Heart left ventricle (tissue), 16 donors: ENCODE measurements at regions not wholly inside any gene's neighbourhood (a gene's known extent, or its start where the extent isn't known, plus 50 kb on each side); places are given as distances from the start of the nearest gene placed in this dataset.

ENCODE experiments used
- ATAC-seq, 4 donors: fragments of 200-7000 bp; cut with Tn5 transposase; one replicate each; pipeline ENCODE4 v1.9.1; 2020 to 2022; ENCODE audit warnings: moderate library complexity in 4 of 4, mild to moderate bottlenecking in 3 of 4, moderate number of reproducible peaks in 1 of 4
- DNase-seq, 5 donors: peaks; one replicate each; pipeline ENCODE4 v3.0.0-alpha.2; 2020
- H3K27ac ChIP-seq, 12 donors: fragments of 200-600 bp; sonication (generic) in 4 of 12; one replicate each; pipeline versions ENCODE4 v1.5.0 to v1.8.0; 2016 to 2022; ENCODE audit warnings: mild to moderate bottlenecking in 2 of 12
- H3K27me3 ChIP-seq, 9 donors: fragments of 200-600 bp; sonication (generic) in 2 of 9; one replicate each; pipeline versions ENCODE4 v1.5.1 to v1.8.0; 2016 to 2022; ENCODE audit warnings: mild to moderate bottlenecking in 3 of 9
- H3K36me3 ChIP-seq, 9 donors: fragments of 200-600 bp; sonication (generic) in 2 of 9; one replicate each; pipeline versions ENCODE4 v1.5.0 to v1.8.0; 2018 to 2022; ENCODE audit warnings: mild to moderate bottlenecking in 2 of 9
- H3K4me1 ChIP-seq, 12 donors: fragments of 200-600 bp; sonication (generic) in 4 of 12; one replicate each; pipeline versions ENCODE4 v1.5.0 to v1.8.0; 2016 to 2022; ENCODE audit warnings: mild to moderate bottlenecking in 3 of 12
- H3K4me3 ChIP-seq, 12 donors: fragments of 200-600 bp; sonication (generic) in 4 of 12; one replicate each; pipeline versions ENCODE4 v1.5.0 to v1.8.0; 2017 to 2022; ENCODE audit warnings: mild to moderate bottlenecking in 9 of 12, moderate library complexity in 4 of 12
- H3K9me3 ChIP-seq, 12 donors: fragments of 200-600 bp; sonication (generic) in 4 of 12; one replicate each; pipeline versions ENCODE4 v1.5.0 to v1.8.0; 2016 to 2022; ENCODE audit warnings: mild to moderate bottlenecking in 1 of 12
- POLR2A ChIP-seq, 2 donors: fragments of 450-650 bp; IDR thresholded peaks; one replicate each; pipeline ENCODE4 v1.6.1; 2017; ENCODE audit warnings: antibody characterized with exemption in 2 of 2, mild to moderate bottlenecking in 2 of 2, moderate library complexity in 2 of 2
- WGBS, 4 donors: extraction: QIAGEN DNeasy Blood & Tissue Kit in 2 of 4; methylation state at CpG; one replicate each; pipeline versions ENCODE4 v1.1.5 to v1.1.7; 2013 to 2018; 5-methylcytosine and 5-hydroxymethylcytosine counted together
- intact Hi-C, 10 donors: fragments of 100-400 bp; cut with DNase I; formaldehyde crosslinking; loops; one replicate each; pipeline versions ENCODE4 v1.11.1 to v1.14.2; 2022
- TF ChIP-seq, protein P1 (sequence below), 12 donors: fragments of 200-600 bp; sonication (generic) in 4 of 12; IDR thresholded peaks; one replicate each; pipeline versions ENCODE4 v1.5.0 to v1.8.0; 2018 to 2022; ENCODE audit warnings: antibody characterized with exemption in 12 of 12, mild to moderate bottlenecking in 5 of 12
- donor health status: ischemic (EF 13 %, LVEDD 7.1; RV severe dilation, severe dysfunction).
- donor health status: healthy with polysubstance abuse.
- donor health status: DM: no; HTN: yes; CAD: no.
- donor health status: DM: no; HTN: no; CAD: no.
- donor health status: ischemic (EF 25% LVEDD 6.9; RV normal size, moderate dysfunction).
- donor health status: ischemic (EF 25% LVEDD 5.7; RV mildly dilated, moderate dysfunction).
- donor health status: healthy.
- donor health status: DM: yes; HTN: yes; CAD: no.
- donor health status: ischemic (EF 35%, LVEDD 5.7; RV mildly dilated, moderate dysfunction).
- donor health status: nonischemic (EF 11% LVEDD 7.7; RV severe dilation, severe dysfunction).
- donor health status: DM: yes; HTN: yes; CAD: no.
- donor health status: PGD.
- donor health status: ischemic (EF 29% LVEDD 5.4; RV normal size, mild dysfunction).
- donor health status: nonischemic (EF 23%, LVEDD 6.1; RV moderate dilation, normal function).

GRCh38 chr1:80517062-80517461, 1283.7 kb upstream of the ADGRL2 start:
- intact Hi-C loops: no loop called here
- Histone ChIP-seq H3K9me3 (peaks cover 0 to 14% (median 0%) of the 10 kb centered on the region in 12 donors), H3K27me3 (no peaks in the 10 kb centered on the region), H3K4me1 (no peaks in the 10 kb centered on the region), H3K36me3 (no peaks in the 10 kb centered on the region), H3K4me3 (no peak overlapping the region), H3K27ac (no peak overlapping the region)
- no peak for DNase-seq
- no peak for ATAC-seq
- TF ChIP-seq POLR2A (IDR thresholded peaks at IDR 0.05): no peak
- TF ChIP-seq, protein P1, sequence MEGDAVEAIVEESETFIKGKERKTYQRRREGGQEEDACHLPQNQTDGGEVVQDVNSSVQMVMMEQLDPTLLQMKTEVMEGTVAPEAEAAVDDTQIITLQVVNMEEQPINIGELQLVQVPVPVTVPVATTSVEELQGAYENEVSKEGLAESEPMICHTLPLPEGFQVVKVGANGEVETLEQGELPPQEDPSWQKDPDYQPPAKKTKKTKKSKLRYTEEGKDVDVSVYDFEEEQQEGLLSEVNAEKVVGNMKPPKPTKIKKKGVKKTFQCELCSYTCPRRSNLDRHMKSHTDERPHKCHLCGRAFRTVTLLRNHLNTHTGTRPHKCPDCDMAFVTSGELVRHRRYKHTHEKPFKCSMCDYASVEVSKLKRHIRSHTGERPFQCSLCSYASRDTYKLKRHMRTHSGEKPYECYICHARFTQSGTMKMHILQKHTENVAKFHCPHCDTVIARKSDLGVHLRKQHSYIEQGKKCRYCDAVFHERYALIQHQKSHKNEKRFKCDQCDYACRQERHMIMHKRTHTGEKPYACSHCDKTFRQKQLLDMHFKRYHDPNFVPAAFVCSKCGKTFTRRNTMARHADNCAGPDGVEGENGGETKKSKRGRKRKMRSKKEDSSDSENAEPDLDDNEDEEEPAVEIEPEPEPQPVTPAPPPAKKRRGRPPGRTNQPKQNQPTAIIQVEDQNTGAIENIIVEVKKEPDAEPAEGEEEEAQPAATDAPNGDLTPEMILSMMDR (IDR thresholded peaks at IDR 0.05): no peak
- WGBS, 4 donors: 87 to 96% (median 93%) methylated on average over 1 of the region's 1 CpG

DNA sequence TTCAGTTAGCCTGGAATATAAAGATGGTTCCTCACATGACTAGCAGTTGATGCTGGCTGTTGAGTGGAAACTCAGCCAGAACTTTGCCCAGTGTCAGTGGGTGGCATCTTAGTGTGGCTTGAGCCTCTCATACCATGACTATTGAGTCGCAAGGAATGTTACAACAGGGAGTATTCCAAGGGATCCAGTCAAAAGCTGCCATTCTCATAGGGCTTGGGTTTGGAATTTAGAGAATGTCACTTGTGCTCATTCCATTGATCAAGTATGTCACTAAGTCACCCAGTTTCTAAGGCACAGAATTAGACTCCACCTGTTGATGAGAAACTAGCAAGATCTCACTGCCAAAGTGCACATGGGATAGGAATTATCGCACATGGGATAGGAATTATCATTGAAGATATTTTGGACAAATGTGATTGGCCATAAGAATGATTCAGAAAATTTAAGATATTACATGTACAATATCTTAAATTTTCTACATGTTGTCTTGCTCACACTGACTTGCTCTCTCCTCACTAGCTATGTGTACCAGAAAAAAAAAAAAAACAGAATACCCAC, 1290.7 kb upstream of the ADGRL2 start:
- Histone ChIP-seq H3K4me1 (no peaks in the 10 kb centered on the region), H3K36me3 (no peaks in the 10 kb centered on the region), H3K27ac (no peak overlapping the region), H3K4me3 (no peak overlapping the region), H3K9me3 (peaks cover 0 to 21% (median 0%) of the 10 kb centered on the region in 12 donors), H3K27me3 (no peaks in the 10 kb centered on the region)
- no peak for TF ChIP-seq POLR2A (IDR thresholded peaks at IDR 0.05)
- TF ChIP-seq, protein P1 (IDR thresholded peaks at IDR 0.05): no peak
- intact Hi-C loops: no loop called here
- WGBS, 4 donors: 47 to 92% (median 88%) methylated on average over 2 of the region's 2 CpGs
- DNase-seq (no peak), ATAC-seq (no peak)

DNA sequence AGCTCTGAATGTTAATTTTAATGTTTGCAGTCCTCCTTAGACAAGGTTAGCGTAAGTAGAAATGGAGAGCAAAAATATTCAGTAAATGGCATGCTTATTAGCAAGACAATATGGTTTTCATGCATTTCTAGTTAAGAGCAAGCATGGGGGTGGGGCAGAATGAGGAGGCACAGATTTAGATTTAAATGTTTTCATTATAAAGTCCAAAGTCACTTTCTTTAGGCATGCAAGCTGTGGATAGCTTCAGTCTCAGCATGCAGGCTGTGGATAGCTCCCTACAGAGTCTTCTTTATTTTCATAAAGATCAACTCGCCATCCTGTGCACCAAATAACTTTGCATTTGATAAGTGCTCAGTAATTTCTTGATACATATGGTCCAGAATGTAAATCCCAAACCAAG, 1294.5 kb upstream of the ADGRL2 start:
- Histone ChIP-seq H3K4me3 (no peak overlapping the region), H3K27me3 (no peaks in the 10 kb centered on the region), H3K9me3 (peaks cover 0 to 5% (median under 1%) of the 10 kb centered on the region in 12 donors), H3K27ac (no peak overlapping the region), H3K36me3 (no peaks in the 10 kb centered on the region), H3K4me1 (no peaks in the 10 kb centered on the region)
- WGBS, 4 donors: 78 to 85% (median 81%) methylated on average over 2 of the region's 2 CpGs
- ATAC-seq (no peak), DNase-seq (no peak)
- intact Hi-C loops: no loop called here
- no peak for TF ChIP-seq POLR2A (IDR thresholded peaks at IDR 0.05)
- TF ChIP-seq, protein P1 (IDR thresholded peaks at IDR 0.05): no peak

DNA sequence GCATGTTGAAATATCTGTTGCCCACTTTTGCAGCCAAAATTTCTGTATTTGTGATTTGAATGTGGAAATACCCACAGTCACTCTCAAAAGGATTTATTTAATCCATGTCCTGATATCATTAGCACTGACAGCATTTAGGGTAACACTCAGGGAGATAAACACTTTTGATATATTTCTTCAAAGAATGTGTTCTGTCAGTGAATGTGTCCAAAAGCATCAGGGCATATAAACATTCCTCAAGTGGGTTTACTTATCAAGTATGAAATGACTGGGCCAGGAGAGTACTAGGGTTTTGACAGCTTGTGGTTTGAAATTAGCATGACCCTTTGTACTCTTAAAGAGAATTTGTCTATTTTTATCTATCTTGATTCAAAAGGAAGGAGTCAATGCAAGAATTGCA, 1302.1 kb upstream of the ADGRL2 start:
- TF ChIP-seq, protein P1 (IDR thresholded peaks at IDR 0.05): no peak
- no peak for TF ChIP-seq POLR2A (IDR thresholded peaks at IDR 0.05)
- H3K27me3 ChIP-seq: no peaks in the 10 kb centered on the region
- ATAC-seq (no peak), DNase-seq (no peak)
- H3K9me3 ChIP-seq: peaks cover 0 to 6% (median 0%) of the 10 kb centered on the region in 12 donors
- H3K4me1 ChIP-seq: no peaks in the 10 kb centered on the region
- H3K4me3 ChIP-seq: no peak overlapping the region
- no peaks in the 10 kb centered on the region for H3K36me3 ChIP-seq
- H3K27ac ChIP-seq: no peak overlapping the region
- intact Hi-C loops: no loop called here
